COLO668 (cell line): ENCODE measurements at regions not wholly inside any gene's neighbourhood (a gene's known extent, or its start where the extent isn't known, plus 50 kb on each side); places are given as distances from the start of the nearest gene placed in this dataset.
A peak's percentile ranks its signal among the peaks of the same experiment; 100 is the strongest.

ENCODE experiments used
- DNase-seq: peaks from one replicate; lab custom pipeline; 2025; ENCODE audit not compliant: unreplicated experiment; lab: John Stamatoyannopoulos, UW

DNA sequence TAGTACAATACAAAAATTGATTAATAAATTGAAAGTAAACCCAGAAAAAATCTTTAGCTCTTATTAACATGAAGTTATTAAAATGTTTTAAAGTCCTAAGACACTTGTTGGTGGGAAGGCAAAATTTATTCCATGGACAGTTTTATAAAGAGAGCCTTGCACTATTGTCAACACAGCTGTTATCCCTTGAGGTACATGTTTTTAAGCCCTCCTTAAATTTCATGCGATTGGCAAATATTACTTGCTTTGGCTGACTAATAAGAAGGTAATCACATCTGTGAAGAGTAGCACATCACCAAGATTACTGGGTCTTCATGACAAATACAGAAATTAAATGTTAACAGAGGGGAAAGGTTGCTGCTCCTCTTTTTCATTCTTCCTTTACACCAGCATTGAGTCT is 611.1 kb downstream of the BRINP3 start:
- no peak for DNase-seq

- no peak for DNase-seq
Observed at GRCh38 chr1:189868021-189868420, 609.6 kb downstream of the BRINP3 start.

- DNase-seq: no peak
Observed at GRCh38 chr1:189874715-189875435, 602.8 kb downstream of the BRINP3 start.

- no peak for DNase-seq
Observed at GRCh38 chr1:189880135-189880534, 597.5 kb downstream of the BRINP3 start.

DNA sequence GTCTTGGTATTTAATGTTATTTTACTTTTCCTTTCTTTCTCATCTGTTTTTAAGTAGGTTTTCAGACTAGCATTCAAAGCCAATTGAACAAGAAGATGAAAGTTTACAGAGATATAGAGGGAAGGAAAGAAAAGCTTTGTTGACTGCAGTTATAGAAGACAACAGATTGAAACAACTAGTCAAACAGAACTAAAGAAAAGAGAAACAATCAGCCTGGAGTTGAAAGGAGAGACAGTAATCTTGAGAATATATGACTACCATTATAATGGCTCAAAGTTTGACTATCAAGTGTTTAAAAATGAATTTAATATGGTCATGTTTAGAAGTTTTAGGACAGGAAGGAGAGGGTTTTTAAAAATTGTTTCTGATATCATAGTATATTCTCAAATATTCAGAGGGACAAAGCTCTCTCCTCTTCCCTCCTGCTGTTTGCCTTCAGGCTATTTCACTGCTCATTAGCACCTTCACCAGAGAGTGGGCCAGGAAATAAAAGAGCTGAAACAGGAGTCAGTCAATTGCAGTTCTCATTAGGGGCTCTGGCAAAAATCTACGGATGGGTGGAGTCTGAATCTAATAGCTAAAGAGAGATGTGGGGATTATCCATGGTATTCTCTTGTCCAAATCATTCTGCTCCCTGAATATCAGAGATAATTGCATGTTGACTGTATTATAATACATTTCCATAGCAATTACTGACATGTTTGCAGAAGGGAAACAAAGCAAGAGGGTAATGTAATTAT is 577.8 kb downstream of the BRINP3 start:
- DNase-seq: peak; percentile 9

GRCh38 chr1:189904509-189904908 is 573.2 kb downstream of the BRINP3 start:
- no peak for DNase-seq

DNA sequence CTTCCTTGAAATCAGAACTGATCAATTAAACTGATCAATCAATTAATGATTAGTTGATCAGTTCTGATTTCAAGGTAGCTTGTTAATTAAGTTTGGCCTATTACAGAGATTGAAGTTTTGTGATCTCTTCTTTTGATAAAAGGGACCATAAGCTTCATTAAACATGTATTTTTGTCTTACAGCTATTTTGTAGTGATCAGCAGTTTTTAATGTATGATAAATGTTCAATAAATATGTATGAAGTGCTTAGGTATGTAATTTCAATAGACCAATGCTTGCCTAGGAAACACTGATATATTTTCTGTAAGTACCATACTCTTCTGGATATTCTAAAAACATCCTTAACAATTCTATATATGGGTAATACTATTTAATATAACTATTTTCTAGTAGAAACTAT is 569.6 kb downstream of the BRINP3 start:
- DNase-seq: no peak

DNA sequence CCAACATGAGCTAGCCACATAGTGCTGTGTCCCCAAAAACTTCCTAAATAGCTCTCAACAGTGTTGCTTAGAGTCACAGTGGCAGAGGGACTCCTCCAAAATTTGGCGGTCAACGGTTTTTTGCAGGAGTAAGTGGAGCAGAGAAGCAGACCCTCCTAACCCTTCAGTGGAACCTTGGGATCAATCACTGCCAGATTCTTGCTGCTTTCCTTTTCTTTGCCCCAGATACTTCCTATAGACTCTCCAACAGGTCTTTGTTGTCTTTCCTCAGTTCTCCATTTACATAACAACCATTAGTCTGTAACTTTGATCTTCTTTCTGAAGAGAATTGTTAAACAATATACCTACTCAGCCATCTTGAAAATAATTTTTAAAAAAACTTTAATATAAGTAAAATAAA is 556.1 kb downstream of the BRINP3 start:
- DNase-seq: no peak

DNA sequence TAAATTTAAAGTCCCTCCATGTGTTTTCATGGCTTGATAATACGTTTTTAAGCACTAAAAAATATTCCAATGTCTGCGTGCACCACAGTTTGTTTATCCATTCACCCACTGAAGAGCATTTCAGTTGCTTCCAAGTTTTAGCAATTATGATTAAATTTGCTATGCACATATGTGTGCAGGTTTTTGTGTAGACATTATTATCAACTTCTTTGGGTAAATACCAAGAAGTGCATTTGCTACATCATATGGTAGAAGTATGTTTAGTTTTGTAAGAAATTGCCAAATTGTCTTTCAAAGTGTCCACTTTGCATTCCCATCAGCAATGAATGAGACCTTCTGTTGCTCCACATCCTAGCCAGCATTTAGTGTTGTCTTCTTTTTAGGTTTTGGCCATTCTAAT is 550.0 kb downstream of the BRINP3 start:
- DNase-seq: no peak

- no peak for DNase-seq
Observed at GRCh38 chr1:189929501-189930099, 548.1 kb downstream of the BRINP3 start.

DNA sequence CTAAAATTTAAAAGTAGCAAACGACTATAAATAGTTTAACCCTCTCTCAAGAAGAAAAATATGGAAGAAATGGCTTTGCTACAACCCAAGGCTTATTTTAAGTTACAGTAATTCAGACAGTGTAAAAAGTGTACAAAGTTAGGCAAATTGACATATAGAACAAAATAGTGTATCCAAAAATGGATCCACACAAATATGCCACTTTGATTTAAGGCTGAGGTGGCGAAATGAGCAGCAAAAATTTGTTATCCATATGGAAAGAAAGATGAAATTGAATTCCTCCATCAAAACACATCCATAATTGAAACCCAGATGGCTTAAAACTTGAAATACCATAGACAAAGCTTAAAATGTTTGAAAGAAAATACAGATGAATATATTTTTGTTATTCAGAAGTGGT is 540.8 kb downstream of the BRINP3 start:
- no peak for DNase-seq

GRCh38 chr1:189939967-189940366 is 537.7 kb downstream of the BRINP3 start:
- no peak for DNase-seq

GRCh38 chr1:189941922-189942321 is 535.7 kb downstream of the BRINP3 start:
- no peak for DNase-seq

GRCh38 chr1:189958756-189959155 is 518.9 kb downstream of the BRINP3 start:
- no peak for DNase-seq

DNA sequence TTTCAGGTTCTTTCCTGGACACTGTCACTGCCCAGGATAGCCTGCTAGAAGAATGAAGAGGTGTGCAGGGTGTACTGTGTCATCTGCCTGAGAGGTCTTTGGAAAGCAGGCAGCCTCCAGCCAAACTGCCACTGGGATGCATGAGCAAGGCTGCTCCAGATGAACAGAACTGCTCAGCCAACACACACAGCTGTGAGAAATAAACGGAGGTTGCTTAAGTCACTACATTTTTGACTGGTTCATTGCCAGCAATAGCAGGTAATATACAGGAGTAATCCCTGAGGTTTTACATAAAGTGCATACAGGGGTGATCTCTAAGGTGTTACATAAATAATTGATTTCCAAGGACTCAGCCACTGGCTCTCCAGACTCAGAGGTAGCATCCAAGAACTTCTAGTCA is 516.9 kb downstream of the BRINP3 start:
- no peak for DNase-seq

DNA sequence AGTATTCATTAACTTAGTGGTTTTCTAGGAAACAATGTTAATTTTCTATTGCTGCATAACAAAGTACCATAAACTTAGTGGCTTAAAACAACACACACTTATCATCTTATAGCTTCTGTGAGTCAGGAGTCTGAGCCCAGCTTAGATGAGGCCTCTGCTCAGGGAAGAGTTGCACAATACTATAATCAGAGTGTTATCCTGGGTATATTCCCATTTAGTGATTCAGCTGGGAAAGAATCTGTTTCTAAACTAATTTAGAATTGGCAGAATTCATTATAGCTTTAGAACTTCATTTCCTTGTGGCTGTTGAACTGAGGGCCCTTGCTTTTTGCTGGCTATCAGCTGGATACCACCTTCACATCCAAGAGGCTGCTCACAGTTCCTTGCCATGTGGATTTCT is 515.5 kb downstream of the BRINP3 start:
- no peak for DNase-seq

DNA sequence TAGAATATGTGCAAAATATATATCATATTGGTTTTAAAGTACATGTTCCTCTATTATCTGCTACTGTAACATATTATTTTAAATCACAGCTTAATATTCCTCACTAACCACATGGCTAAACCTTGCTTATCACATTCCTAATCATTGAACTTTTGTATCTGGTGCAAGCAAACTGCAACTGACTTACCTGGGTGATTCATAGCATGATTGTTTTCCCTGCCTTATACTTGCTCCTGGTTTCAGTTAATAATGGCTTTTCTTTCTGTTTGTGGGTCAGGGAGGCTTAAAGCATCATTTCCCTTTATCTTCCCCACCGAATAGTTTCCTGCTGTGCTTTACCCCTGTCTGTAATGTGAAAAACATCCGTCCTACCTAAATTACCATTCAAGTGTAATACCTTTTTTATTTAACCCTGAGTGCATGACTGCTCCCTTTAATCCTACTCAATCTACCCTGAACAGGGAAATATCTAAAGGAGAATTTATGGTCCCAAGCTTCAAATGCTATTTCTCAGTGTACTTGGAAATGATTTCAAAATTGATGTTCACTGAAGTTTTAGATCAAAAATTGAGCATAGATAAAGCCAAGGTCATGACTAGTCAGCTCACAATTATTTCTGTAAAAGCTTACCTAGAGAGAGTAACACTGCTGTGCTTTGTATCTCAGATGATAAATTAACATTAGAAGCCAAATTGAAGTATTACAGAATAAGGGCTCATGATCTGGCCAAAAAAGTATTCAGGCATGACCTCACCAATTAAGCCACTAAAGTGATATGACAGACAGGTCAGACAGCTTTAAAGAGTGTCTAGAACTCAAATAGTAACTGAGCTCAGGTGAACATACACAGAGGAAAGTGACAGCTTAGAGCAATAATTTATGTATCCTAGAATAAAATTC is 507.1 kb downstream of the BRINP3 start:
- DNase-seq: no peak

DNA sequence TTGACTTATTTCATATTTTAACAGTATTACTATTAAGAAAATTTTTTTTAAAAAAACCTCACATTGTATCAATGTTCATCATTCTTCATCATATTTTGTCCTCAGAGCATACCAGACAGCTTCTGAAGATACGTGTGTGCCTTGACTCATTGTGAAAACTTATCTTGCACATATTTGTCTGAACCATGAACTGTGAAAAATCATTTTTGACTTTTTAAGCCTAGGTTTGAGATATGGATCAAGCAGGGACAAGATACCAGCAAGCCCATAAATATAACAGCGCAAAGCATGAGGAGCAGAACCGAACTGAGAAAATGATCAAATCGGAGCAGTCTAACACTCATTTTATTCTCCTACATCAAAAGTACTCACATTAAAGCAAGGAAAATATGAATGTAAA is 506.0 kb downstream of the BRINP3 start:
- no peak for DNase-seq

DNA sequence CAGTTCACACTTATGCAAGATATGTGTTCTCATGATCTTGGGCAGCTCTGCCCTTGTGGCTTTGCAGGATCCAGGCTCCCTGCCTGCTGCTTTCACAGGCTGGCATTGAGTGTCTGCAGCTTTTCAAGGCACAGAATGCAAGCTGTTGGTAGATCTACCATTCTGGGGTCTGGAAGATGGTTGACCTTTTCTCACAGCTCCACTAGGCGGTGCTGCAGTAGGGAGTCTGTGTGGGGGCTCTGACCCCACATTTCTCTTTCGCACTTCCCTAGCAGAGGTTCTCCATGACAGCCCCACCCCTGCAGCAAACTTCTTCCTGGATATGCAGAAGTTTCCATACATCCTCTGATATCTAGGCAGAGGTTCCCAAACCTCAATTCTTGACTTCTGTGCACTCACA is 500.5 kb downstream of the BRINP3 start:
- no peak for DNase-seq

GRCh38 chr1:189983166-189983890 is 494.3 kb downstream of the BRINP3 start:
- DNase-seq: no peak

GRCh38 chr1:189986516-189986915 is 491.1 kb downstream of the BRINP3 start:
- no peak for DNase-seq
